ENCODE measurements at regions not wholly inside any gene's neighbourhood (a gene's known extent, or its start where the extent isn't known, plus 50 kb on each side); places are given as distances from the start of the nearest gene placed in this dataset.

DNA sequence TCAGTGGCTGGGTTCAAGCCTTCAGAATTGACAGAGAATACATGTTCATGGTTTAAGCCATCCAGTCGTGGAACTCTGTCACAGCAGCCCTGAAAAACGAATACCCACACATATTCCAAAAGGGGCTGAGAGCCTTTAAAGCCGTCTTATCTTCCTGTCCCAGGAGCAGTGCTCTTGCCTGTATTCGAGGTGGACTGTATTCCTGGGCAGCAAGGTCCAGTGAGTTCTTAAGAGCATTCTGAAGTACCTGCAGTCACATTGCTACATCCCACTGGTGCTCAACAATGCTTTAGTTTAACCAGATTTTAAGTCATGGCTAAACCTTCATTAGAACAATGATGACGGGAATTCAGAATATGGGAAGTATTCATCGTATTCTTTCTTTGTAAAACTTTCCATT lies 380.7 kb upstream of the KLF4 start:
- DNase-seq (ENCODE audit: low read depth) = no peak
- in situ Hi-C loops (cut with HindIII; ENCODE audit: low pct_unique_long_range_greater_than_20kb, low sequenced_read_pairs) = no loop called here

DNA sequence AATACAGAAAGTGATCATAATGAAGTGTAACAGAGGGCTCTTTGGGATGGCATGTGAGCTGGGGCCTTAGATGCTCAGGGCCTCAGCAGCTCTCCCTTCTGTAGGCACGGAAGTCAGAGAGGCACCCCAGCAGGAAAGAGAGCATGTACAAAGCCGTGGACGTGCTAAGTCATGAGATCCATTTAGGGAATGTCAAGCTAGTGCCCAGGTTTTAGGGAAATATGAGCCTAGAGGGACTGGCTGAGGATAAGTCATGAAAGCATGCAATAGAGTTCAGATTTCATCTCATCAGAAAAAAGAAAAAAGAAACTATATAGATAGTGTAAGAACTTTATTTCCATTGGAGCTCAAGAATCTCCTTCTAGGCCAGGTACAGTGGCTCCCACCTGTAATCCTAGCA lies 379.5 kb upstream of the KLF4 start:
- no peak for DNase-seq (ENCODE audit: low read depth)
- in situ Hi-C loops (cut with HindIII; ENCODE audit: low pct_unique_long_range_greater_than_20kb, low sequenced_read_pairs) = no loop called here

DNA sequence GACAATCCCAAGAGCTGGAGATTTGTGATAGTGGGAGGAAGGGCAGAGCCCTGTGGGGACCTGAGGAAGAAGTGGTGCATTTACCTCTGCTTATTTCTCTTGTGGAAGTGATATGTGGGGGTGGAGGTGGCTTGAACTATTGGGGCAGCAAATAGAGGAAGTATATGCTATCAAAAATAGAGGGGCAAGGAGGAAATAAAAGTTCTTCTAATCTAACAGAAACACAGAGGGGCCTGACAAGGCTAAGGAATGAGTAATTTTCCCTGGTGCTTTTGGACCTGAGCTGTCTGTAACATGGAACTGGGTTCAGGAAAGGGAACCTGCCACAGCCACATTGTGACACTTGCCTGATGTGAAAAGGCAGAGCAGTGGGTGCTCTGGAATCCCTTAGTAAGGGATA lies 378.6 kb upstream of the KLF4 start:
- in situ Hi-C loops (cut with HindIII; ENCODE audit: low pct_unique_long_range_greater_than_20kb, low sequenced_read_pairs) = no loop called here

DNA sequence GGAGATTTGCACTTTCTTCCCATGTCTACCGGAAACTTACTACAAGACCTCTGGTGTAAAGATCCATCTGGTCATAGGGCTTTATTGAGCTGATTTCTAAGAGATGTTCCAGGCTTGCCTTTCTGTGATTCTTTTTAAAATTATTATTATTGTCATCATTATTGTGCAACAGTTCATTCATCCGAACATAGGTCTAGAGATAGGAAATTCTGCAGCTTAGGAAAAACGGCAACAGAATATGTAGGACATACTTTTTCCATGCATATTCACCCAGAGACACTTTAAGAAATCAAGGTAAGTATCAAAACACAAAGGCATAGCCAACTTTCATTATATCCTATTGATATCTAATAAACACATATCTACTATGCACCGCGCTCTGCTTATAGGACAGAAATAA lies 378.2 kb upstream of the KLF4 start:
- in situ Hi-C loops (cut with HindIII; ENCODE audit: low pct_unique_long_range_greater_than_20kb, low sequenced_read_pairs) = no loop called here
- no peak for DNase-seq (ENCODE audit: low read depth)

More for the DNA sequence above, 378.6 kb upstream of the KLF4 start:
- DNase-seq (ENCODE audit: low read depth) = no peak

DNA sequence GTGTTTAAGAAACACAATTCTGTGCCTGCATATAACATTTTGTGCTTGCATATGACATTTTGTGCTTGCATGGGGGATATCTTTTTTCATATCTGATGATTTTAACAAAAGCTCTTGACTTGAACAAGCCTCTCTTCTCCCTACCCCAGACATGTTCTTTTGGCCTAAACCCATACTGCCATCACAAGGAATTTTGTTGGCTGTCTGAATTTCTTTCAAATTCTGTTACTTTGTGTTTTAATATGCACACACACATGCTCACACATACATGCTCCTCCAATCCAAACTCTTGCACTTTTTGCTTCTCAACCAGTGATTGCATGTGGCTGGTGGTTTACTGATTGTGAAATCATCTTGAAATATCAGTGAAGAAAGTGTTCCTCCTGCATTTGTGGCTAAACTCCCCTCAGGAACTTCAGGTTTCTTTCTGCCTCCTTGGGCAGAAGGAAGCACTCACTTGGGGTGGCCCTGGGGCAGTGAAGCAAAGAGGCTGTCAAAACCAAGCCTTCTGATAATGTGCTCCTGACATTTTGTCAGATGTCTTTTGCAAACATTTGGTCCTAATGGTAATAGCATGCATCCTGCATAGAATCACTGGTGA lies 377.2 kb upstream of the KLF4 start:
- in situ Hi-C loops (cut with HindIII; ENCODE audit: low pct_unique_long_range_greater_than_20kb, low sequenced_read_pairs) = no loop called here
- no peak for DNase-seq (ENCODE audit: low read depth)

DNA sequence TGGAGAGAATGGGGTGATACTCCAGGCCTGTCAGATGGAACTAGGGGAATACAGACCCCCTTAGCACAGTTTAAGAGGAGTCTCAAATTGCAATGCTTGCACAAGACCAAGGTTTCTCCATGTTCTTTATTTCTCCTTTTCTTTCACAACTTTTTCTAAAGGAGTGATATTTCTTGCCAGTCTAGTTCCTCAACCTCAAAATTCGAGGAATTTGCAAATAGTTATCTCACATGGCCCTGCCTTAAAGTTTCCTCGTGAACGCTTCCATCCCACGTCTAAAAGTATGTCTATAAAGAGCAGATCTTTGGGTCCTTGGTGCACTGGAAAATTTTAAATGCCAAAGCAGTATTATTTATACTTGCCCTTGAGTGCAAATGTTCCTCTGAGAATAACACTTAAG lies 373.8 kb upstream of the KLF4 start:
- in situ Hi-C loops (cut with HindIII; ENCODE audit: low pct_unique_long_range_greater_than_20kb, low sequenced_read_pairs) = no loop called here

DNA sequence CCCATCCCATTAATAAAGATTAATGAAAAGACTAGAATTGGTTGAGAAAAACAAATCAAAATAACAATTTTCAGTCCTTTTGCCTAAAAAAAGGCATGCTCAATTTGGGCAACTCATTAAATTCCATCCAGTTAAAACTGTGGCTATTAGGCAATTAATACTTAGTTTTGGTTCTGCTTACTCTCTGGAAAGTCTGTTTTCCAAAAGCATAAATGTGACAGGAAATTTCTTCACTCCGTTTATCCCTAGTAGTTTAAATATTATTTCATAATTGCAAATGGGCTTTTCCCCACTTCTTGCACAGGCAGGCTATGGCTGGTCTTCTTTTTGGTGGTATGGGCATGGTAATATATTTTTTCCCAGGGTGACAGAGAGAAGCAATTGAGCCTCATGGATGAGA lies 373.3 kb upstream of the KLF4 start:
- in situ Hi-C loops (cut with HindIII; ENCODE audit: low pct_unique_long_range_greater_than_20kb, low sequenced_read_pairs) = no loop called here
- no peak for DNase-seq (ENCODE audit: low read depth)

More for the DNA sequence above, 373.8 kb upstream of the KLF4 start:
- no peak for DNase-seq (ENCODE audit: low read depth)

DNA sequence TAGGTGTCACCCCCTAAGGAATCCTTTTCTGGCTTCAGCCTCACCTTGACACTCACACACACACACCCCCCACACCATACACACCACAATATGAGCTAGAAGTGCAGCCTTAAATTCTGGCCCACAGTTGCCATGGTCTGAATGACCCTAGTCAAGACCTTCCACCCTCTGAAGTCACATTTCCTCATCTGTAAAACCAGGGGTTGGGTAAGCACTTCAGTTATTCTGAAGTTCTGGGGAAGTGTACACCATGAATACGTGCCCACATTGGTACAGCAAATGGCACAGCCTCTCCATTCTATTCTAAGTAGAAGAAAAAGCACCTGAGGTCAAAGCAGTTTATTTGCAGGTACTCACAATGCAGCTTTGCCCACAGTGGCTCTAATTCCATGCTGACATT lies 372.8 kb upstream of the KLF4 start:
- in situ Hi-C loops (cut with HindIII; ENCODE audit: low pct_unique_long_range_greater_than_20kb, low sequenced_read_pairs) = no loop called here
- no peak for DNase-seq (ENCODE audit: low read depth)

DNA sequence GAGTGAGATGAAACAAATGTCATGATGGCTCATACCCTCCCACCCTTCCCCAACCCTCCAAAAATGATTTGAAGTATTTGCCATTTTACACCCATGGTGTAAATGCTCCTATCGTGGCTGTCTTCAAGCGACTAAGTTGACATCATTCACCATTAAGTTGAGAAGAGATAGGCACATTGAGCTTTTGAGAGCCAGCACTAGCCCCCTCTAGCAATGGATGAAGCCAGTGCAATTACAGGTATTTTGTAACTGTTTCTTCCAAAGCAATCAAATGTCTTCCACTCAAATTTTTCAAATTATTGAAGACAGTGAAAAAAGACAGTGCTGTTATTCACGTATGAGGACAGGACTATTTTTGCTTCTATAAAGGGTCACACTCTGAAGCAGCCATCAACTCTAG lies 371.5 kb upstream of the KLF4 start:
- no peak for DNase-seq (ENCODE audit: low read depth)
- in situ Hi-C loops (cut with HindIII; ENCODE audit: low pct_unique_long_range_greater_than_20kb, low sequenced_read_pairs) = no loop called here

DNA sequence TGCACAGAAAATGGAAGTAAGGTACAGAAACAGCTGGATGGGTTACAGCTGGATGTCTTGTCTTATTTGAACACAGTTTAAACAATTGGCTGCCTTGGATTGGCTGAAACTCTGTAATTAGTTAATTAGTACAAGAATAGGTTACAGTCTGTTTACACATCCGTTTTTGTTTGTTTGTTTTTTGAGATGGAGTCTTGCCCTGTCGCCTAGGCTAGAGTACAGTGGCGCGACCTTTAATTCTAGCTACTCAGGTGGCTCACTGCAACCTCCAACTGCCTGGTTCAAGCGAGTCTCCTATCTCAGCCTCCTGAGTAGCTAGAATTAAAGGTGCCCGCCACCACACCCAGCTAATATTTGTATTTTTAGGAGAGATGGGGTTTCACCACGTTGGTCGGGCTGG lies 368.7 kb upstream of the KLF4 start:
- no peak for DNase-seq (ENCODE audit: low read depth)
- in situ Hi-C loops (cut with HindIII; ENCODE audit: low pct_unique_long_range_greater_than_20kb, low sequenced_read_pairs) = no loop called here

DNA sequence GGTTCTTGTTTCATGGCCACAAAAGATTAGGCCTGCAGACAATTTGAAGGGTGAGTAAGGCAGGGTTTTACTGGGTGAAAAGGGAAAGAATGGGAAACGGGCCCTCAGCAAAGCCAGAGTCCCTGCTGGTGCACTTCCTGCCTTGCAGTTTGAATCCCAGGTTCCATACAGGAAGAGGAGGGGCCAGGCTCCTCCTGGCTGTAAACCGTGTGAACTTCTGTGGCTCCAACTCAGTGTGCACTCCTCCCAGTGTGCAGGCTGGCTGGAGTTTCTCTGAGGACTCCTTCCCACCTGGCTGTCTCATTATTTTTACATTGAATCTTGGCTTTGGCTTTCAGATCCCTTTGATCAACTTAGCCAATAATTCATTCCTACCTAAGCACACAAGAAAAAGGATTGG lies 367.1 kb upstream of the KLF4 start:
- in situ Hi-C loops (cut with HindIII; ENCODE audit: low pct_unique_long_range_greater_than_20kb, low sequenced_read_pairs) = no loop called here
- no peak for DNase-seq (ENCODE audit: low read depth)

DNA sequence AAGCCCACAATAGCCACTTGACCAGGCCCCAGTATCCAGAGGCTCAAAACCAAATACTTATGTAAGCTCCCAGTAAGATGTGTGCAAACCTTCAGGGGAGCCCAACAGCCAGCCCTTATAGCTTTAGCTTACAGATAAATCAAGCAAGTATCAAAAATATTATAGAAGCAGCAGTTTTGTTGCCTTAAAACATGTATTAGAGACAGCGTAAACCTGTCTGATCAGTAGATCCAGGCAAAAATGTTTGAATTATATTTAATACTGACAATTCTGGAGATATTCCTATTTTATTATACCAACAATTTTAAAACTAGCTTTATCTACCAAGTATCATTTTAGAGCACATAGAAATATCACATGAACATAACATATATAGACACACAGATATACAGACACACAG lies 365.6 kb upstream of the KLF4 start:
- in situ Hi-C loops (cut with HindIII; ENCODE audit: low pct_unique_long_range_greater_than_20kb, low sequenced_read_pairs) = no loop called here

DNA sequence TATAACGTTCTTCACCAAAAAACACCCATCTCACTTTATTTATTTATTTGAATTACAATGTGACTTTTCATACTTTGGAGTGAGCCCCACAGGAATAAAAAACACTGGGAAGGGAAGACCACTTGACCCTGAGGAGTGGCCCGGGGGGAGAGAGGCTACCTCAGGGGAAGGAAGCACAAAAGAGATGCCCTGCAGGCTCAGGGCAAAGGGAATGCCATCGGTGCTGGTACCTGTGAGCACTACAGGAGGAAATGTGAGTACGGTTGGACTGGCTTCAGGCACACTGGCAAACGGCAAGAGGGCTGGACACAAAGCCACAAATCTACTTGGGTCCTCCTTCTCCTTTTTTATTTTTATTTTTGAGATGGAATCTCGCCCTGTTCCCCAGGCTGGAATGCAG lies 363.9 kb upstream of the KLF4 start:
- DNase-seq (ENCODE audit: low read depth) = no peak
- in situ Hi-C loops (cut with HindIII; ENCODE audit: low pct_unique_long_range_greater_than_20kb, low sequenced_read_pairs) = no loop called here

More for the DNA sequence above, 365.6 kb upstream of the KLF4 start:
- DNase-seq (ENCODE audit: low read depth) = no peak

DNA sequence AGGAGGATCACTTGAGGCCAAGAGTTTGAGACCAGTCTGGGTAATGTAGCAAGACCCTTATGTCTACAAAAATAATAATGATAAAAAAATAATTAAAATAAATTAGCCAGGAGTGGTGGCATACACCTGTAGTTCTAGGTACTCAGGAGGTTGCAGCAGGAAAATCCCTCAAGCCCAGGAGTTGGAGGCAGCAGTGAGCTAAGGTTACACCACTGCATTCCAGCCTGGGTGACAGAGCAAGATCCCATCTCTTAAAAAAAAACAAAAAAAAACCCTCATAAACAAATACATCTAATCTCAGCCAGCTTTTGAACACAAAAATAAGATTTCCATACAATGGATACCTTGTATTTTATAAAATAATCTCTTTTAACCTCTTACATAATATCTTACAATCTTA lies 363.3 kb upstream of the KLF4 start:
- no peak for DNase-seq (ENCODE audit: low read depth)

DNA sequence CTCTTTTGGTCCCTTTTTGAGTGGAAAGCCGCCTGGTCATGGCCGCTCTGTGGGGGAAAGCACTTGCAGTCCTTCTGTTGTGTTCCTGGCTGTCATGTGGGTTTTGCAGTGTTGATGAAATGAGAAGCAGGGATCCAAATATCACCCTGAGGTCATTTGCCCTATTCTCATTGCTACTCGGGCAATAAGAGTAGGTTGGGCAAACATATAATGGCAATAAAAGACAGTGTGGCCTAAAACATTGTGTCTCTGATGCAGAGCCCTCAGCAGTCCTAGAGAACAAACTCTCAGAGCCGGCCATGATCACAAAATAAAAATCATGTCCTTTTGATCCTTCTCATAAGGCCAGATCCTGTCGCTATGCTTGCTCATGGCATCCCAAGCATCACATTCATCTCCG lies 361.1 kb upstream of the KLF4 start:
- DNase-seq (ENCODE audit: low read depth) = no peak
- in situ Hi-C loops (cut with HindIII; ENCODE audit: low pct_unique_long_range_greater_than_20kb, low sequenced_read_pairs) = no loop called here

More for the DNA sequence above, 363.3 kb upstream of the KLF4 start:
- in situ Hi-C loops (cut with HindIII; ENCODE audit: low pct_unique_long_range_greater_than_20kb, low sequenced_read_pairs) = no loop called here

DNA sequence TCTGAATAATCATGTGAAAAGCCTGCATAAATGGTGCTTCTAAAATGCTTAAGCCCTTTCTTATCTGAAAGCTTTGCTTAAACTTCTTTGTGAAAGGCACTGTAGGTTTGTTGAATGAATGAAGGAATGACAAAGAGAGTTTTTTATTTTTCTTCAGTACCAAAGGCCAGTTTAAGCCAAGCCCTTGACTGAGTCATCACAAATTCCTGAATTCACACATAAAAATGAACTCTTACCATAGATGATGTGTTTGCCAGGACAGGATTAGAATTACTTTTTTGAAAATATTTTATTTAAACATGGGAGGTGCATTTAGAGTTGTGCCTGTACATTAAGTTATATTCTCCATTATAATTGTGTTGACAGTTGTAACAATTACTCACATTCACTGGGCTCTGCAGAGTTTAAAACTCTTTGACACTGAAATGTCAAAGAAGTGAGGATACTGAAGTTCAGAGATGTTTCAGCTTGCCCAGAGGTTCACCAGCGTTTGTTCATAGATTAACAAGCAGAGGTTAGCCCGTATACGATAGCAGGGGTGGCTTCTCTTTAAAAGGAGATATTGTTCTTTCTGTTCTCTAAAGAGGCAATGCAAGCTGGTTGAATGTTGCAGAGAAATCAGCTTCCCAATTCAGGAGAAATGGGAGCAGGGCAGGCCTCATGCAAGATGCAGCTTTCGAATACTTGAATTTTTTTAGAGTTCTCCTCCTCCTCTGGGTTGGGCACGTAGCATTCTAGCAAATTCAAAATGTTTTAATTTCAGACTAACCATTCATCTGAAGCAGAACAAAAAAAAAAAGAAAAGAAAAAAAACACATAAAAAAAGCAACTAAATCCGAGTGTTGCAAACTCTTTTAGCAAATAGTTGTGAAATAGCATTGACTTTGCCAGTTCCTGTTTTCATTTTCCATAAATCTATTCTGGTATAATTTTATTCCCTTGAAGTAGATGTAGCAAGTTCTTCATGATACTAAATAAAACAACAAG lies 358.7 kb upstream of the KLF4 start:
- DNase-seq (ENCODE audit: low read depth) = no peak

DNA sequence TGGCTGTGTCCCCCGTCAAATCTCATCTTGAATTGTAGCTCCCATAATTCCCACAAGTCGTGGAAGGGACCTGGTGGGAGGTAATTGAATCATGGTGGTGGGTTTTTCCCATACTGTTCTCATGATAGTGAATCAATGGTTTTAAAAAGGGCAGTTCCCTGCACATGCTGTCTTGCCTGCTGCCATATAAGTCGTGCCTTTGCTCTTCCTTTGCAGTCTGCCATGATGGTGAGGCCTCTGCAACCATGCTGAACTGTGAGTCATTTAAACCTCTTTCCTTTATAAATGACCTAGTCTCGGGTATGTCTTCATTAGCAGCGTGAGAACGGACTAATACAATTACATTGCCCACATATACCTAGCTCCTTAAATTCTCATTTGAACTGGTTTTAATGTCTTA lies 353.0 kb upstream of the KLF4 start:
- in situ Hi-C loops (cut with HindIII; ENCODE audit: low pct_unique_long_range_greater_than_20kb, low sequenced_read_pairs) = no loop called here
- DNase-seq (ENCODE audit: low read depth) = no peak

More for the DNA sequence above, 358.7 kb upstream of the KLF4 start:
- in situ Hi-C loops (cut with HindIII; ENCODE audit: low pct_unique_long_range_greater_than_20kb, low sequenced_read_pairs) = no loop called here

DNA sequence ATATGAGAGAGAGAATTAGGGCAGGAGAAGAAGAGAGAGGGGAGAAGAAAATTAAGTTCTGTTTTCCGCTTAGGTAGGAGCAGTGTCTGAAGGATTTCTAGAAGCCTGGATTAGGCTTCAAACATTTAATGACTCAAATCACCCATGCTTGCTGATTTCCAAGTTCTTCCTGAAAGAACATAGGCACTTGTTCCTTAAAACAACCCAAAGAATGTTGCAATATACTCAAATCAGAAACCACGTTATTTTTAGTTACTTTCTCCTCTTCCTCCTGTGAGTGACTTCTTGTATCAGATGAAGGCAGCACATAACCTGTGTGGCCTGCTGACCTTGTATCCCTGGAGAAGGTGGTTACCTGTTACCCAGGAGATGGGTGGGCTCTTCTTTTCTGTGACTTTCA lies 351.5 kb upstream of the KLF4 start:
- in situ Hi-C loops (cut with HindIII; ENCODE audit: low pct_unique_long_range_greater_than_20kb, low sequenced_read_pairs) = no loop called here
- DNase-seq (ENCODE audit: low read depth) = no peak

DNA sequence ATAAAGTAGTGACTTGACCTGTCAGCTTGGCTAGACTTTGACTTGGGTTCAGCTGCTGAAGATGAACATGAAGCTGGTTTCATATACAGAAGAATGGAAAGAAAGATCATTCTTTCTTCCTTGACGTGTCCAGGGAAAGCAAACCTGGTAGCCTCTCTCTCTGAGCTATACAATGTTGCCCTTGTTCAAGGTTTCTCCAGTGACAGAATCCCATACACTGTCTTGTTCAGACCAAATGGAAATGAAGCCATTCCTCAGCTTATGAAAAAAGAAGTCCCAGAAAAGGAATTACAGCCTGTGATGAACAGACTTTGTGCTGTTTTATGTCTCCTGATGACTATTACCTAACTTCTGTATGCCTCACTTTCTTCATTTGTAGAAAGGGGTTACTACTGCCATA lies 349.8 kb upstream of the KLF4 start:
- in situ Hi-C loops (cut with HindIII; ENCODE audit: low pct_unique_long_range_greater_than_20kb, low sequenced_read_pairs) = no loop called here
- no peak for DNase-seq (ENCODE audit: low read depth)

DNA sequence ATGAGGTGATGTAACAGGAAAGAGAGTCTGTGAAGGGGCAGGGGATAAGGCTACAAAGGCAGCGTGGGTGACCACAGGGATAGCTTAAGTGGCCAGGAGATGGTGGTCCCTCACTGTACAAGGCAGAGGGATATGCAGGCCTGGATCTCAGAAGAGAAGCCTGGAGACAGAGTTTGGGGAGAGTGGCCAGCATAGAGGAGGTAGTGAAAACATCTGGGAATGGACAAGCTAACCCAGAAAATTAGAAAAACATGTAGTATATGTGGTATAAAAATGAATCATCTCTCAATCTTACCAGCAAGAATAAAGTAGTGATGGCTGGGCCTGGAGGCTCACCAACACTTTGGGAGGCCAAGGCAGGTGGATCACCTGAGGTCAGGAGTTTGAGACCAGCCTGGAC lies 349.2 kb upstream of the KLF4 start:
- in situ Hi-C loops (cut with HindIII; ENCODE audit: low pct_unique_long_range_greater_than_20kb, low sequenced_read_pairs) = no loop called here

More for the DNA sequence above, 349.2 kb upstream of the KLF4 start:
- no peak for DNase-seq (ENCODE audit: low read depth)

All from Caki2 (cell line).